ENCODE measurements at regions not wholly inside any gene's neighbourhood (a gene's known extent, or its start where the extent isn't known, plus 50 kb on each side); places are given as distances from the start of the nearest gene placed in this dataset.

GRCh38 chr5:79850316-79850822 lies 140.7 kb downstream of the MTX3 start:
- TF ChIP-seq CTCF (IDR thresholded peaks at IDR 0.05) = no peak
- Histone ChIP-seq H3K27ac (no peak overlapping the region), H3K4me3 (no peak overlapping the region), H3K27me3 (no peaks in the 10 kb centered on the region), H3K9me3 (no peaks in the 10 kb centered on the region), H3K4me1 (no peaks in the 10 kb centered on the region), H3K36me3 (no peaks in the 10 kb centered on the region)
- DNase-seq = no peak
- ATAC-seq = no peak
- intact Hi-C loops (cut with DNase I) = loop anchor here (10.0 kb wide), 1 partner anchor 286 kb away; no protein-coding TSS in a partner anchor

- no peak for DNase-seq
- TF ChIP-seq CTCF (IDR thresholded peaks at IDR 0.05) = no peak
- Histone ChIP-seq H3K4me1 (no peaks in the 10 kb centered on the region), H3K27ac (no peak overlapping the region), H3K4me3 (no peak overlapping the region), H3K36me3 (no peaks in the 10 kb centered on the region), H3K9me3 (no peaks in the 10 kb centered on the region), H3K27me3 (no peaks in the 10 kb centered on the region)
- ATAC-seq = no peak
- intact Hi-C loops (cut with DNase I) = loop anchor here (10.0 kb wide), 1 partner anchor 285 kb away; no protein-coding TSS in a partner anchor
These were observed 141.4 kb downstream of the MTX3 start for GRCh38 chr5:79849486-79850315.
